ENCODE measurements at regions not wholly inside any gene's neighbourhood (a gene's known extent, or its start where the extent isn't known, plus 50 kb on each side); places are given as distances from the start of the nearest gene placed in this dataset.
A peak's percentile ranks its signal among the peaks of the same experiment; 100 is the strongest.

GRCh38 chr17:77563439-77564102, 394.9 kb upstream of the TNRC6C start:
- H3K36me3 Mint-ChIP-seq: no peaks in the 10 kb centered on the region

GRCh38 chr17:77564278-77564920, 394.1 kb upstream of the TNRC6C start:
- no peaks in the 10 kb centered on the region for H3K36me3 Mint-ChIP-seq
- peaks cover 3% of the 10 kb centered on the region for H3K27me3 ChIP-seq (ENCODE audit: control insufficient read depth, insufficient read depth, low read length)

More at GRCh38 chr17:77563439-77564102, 394.9 kb upstream of the TNRC6C start:
- Mint-ChIP-seq H3K9me3 (no peaks in the 10 kb centered on the region), H3K4me1 (no peaks in the 10 kb centered on the region), H3K4me3 (no peak overlapping the region), H3K27ac (peak overlapping the region in 1 of 3 donors; percentile 34), H3K27me3 (peaks cover 37% of the 10 kb centered on the region)
- Histone ChIP-seq H3K4me3 (ENCODE audit: low read depth, low read length) (no peak overlapping the region), H3K9me3 (ENCODE audit: control insufficient read depth in 2 of 2, low read length in 2 of 2) (no peaks in the 10 kb centered on the region), H3K27me3 (ENCODE audit: control insufficient read depth, insufficient read depth, low read length) (peaks cover 3% of the 10 kb centered on the region), H3K4me1 (ENCODE audit: control insufficient read depth, insufficient read depth, low read length, poor library complexity, severe bottlenecking) (no peaks in the 10 kb centered on the region), H3K36me3 (ENCODE audit: control insufficient read depth, insufficient read depth, low read length) (no peaks in the 10 kb centered on the region), H3K27ac (ENCODE audit: insufficient read depth, low read length, poor library complexity, severe bottlenecking) (no peak overlapping the region)
- no peak for DNase-seq
- no peak for ATAC-seq (ENCODE audit: low read depth in 2 of 2)

GRCh38 chr17:77565166-77565565, 393.3 kb upstream of the TNRC6C start:
- Mint-ChIP-seq H3K36me3 (no peaks in the 10 kb centered on the region), H3K27me3 (peaks cover 36% of the 10 kb centered on the region)
- ATAC-seq (ENCODE audit: low read depth in 2 of 2): no peak

More at GRCh38 chr17:77564278-77564920, 394.1 kb upstream of the TNRC6C start:
- H3K4me1 ChIP-seq (ENCODE audit: control insufficient read depth, insufficient read depth, low read length, poor library complexity, severe bottlenecking): no peaks in the 10 kb centered on the region
- H3K9me3 Mint-ChIP-seq: no peaks in the 10 kb centered on the region
- H3K27ac Mint-ChIP-seq: peak overlapping the region in 1 of 3 donors; percentile 85
- H3K4me3 Mint-ChIP-seq: no peak overlapping the region
- H3K27ac ChIP-seq (ENCODE audit: insufficient read depth, low read length, poor library complexity, severe bottlenecking): no peak overlapping the region
- no peak overlapping the region for H3K4me3 ChIP-seq (ENCODE audit: low read depth, low read length)
- no peak for DNase-seq
- ATAC-seq (ENCODE audit: low read depth in 2 of 2): no peak
- H3K27me3 Mint-ChIP-seq: peaks cover 38% of the 10 kb centered on the region
- no peaks in the 10 kb centered on the region for H3K36me3 ChIP-seq (ENCODE audit: control insufficient read depth, insufficient read depth, low read length)
- no peaks in the 10 kb centered on the region for H3K4me1 Mint-ChIP-seq
- H3K9me3 ChIP-seq (ENCODE audit: control insufficient read depth in 2 of 2, low read length in 2 of 2): no peaks in the 10 kb centered on the region

GRCh38 chr17:77566151-77566550, 392.4 kb upstream of the TNRC6C start:
- no peaks in the 10 kb centered on the region for H3K9me3 Mint-ChIP-seq
- H3K27me3 Mint-ChIP-seq: peaks cover 41% of the 10 kb centered on the region
- H3K36me3 Mint-ChIP-seq: no peaks in the 10 kb centered on the region
- Histone ChIP-seq H3K4me3 (ENCODE audit: low read depth, low read length) (no peak overlapping the region), H3K9me3 (ENCODE audit: control insufficient read depth in 2 of 2, low read length in 2 of 2) (no peaks in the 10 kb centered on the region), H3K4me1 (ENCODE audit: control insufficient read depth, insufficient read depth, low read length, poor library complexity, severe bottlenecking) (peaks cover 3% of the 10 kb centered on the region), H3K27me3 (ENCODE audit: control insufficient read depth, insufficient read depth, low read length) (peaks cover 3% of the 10 kb centered on the region), H3K27ac (ENCODE audit: insufficient read depth, low read length, poor library complexity, severe bottlenecking) (no peak overlapping the region), H3K36me3 (ENCODE audit: control insufficient read depth, insufficient read depth, low read length) (no peaks in the 10 kb centered on the region)
- no peak overlapping the region for H3K4me3 Mint-ChIP-seq
- no peak for ATAC-seq (ENCODE audit: low read depth in 2 of 2)
- peaks cover 0 to 3% (median under 1%) of the 10 kb centered on the region in 4 donors for H3K4me1 Mint-ChIP-seq
- DNase-seq: no peak
- no peak overlapping the region for H3K27ac Mint-ChIP-seq

More at GRCh38 chr17:77565166-77565565, 393.3 kb upstream of the TNRC6C start:
- Histone ChIP-seq H3K4me1 (ENCODE audit: control insufficient read depth, insufficient read depth, low read length, poor library complexity, severe bottlenecking) (no peaks in the 10 kb centered on the region), H3K27ac (ENCODE audit: insufficient read depth, low read length, poor library complexity, severe bottlenecking) (no peak overlapping the region), H3K4me3 (ENCODE audit: low read depth, low read length) (no peak overlapping the region), H3K9me3 (ENCODE audit: control insufficient read depth in 2 of 2, low read length in 2 of 2) (no peaks in the 10 kb centered on the region), H3K27me3 (ENCODE audit: control insufficient read depth, insufficient read depth, low read length) (peaks cover 3% of the 10 kb centered on the region), H3K36me3 (ENCODE audit: control insufficient read depth, insufficient read depth, low read length) (no peaks in the 10 kb centered on the region)
- H3K4me3 Mint-ChIP-seq: no peak overlapping the region
- no peaks in the 10 kb centered on the region for H3K4me1 Mint-ChIP-seq
- H3K27ac Mint-ChIP-seq: no peak overlapping the region
- no peaks in the 10 kb centered on the region for H3K9me3 Mint-ChIP-seq
- no peak for DNase-seq

GRCh38 chr17:77566566-77567138, 391.9 kb upstream of the TNRC6C start:
- peaks cover 0 to 8% (median 4%) of the 10 kb centered on the region in 4 donors for H3K4me1 Mint-ChIP-seq
- DNase-seq (no peak), ATAC-seq (ENCODE audit: low read depth in 2 of 2) (no peak)

GRCh38 chr17:77568540-77568939, 390.0 kb upstream of the TNRC6C start:
- H3K27me3 Mint-ChIP-seq: peaks cover 63% of the 10 kb centered on the region

More at GRCh38 chr17:77566566-77567138, 391.9 kb upstream of the TNRC6C start:
- no peaks in the 10 kb centered on the region for H3K9me3 ChIP-seq (ENCODE audit: control insufficient read depth in 2 of 2, low read length in 2 of 2)
- no peak overlapping the region for H3K4me3 Mint-ChIP-seq
- peaks cover 3% of the 10 kb centered on the region for H3K27me3 ChIP-seq (ENCODE audit: control insufficient read depth, insufficient read depth, low read length)
- no peaks in the 10 kb centered on the region for H3K36me3 Mint-ChIP-seq
- H3K4me3 ChIP-seq (ENCODE audit: low read depth, low read length): no peak overlapping the region
- H3K9me3 Mint-ChIP-seq: no peaks in the 10 kb centered on the region
- H3K4me1 ChIP-seq (ENCODE audit: control insufficient read depth, insufficient read depth, low read length, poor library complexity, severe bottlenecking): peaks cover 8% of the 10 kb centered on the region
- no peaks in the 10 kb centered on the region for H3K36me3 ChIP-seq (ENCODE audit: control insufficient read depth, insufficient read depth, low read length)
- H3K27ac Mint-ChIP-seq: peak overlapping the region in 1 of 3 donors; percentile 34
- no peak overlapping the region for H3K27ac ChIP-seq (ENCODE audit: insufficient read depth, low read length, poor library complexity, severe bottlenecking)
- peaks cover 46% of the 10 kb centered on the region for H3K27me3 Mint-ChIP-seq

GRCh38 chr17:77569846-77570564, 388.5 kb upstream of the TNRC6C start:
- H3K36me3 ChIP-seq (ENCODE audit: control insufficient read depth, insufficient read depth, low read length): no peaks in the 10 kb centered on the region
- DNase-seq: no peak
- H3K4me3 ChIP-seq (ENCODE audit: low read depth, low read length): no peak overlapping the region
- Mint-ChIP-seq H3K9me3 (no peaks in the 10 kb centered on the region), H3K27me3 (peaks cover 56% of the 10 kb centered on the region), H3K4me1 (peaks cover 0 to 14% (median 9%) of the 10 kb centered on the region in 4 donors), H3K27ac (peak overlapping the region in 1 of 3 donors; percentile 17), H3K36me3 (no peaks in the 10 kb centered on the region), H3K4me3 (no peak overlapping the region)
- H3K4me1 ChIP-seq (ENCODE audit: control insufficient read depth, insufficient read depth, low read length, poor library complexity, severe bottlenecking): peaks cover 11% of the 10 kb centered on the region
- H3K27ac ChIP-seq (ENCODE audit: insufficient read depth, low read length, poor library complexity, severe bottlenecking): no peak overlapping the region
- peaks cover 8% of the 10 kb centered on the region for H3K27me3 ChIP-seq (ENCODE audit: control insufficient read depth, insufficient read depth, low read length)
- ATAC-seq (ENCODE audit: low read depth in 2 of 2): no peak
- no peaks in the 10 kb centered on the region for H3K9me3 ChIP-seq (ENCODE audit: control insufficient read depth in 2 of 2, low read length in 2 of 2)

More at GRCh38 chr17:77568540-77568939, 390.0 kb upstream of the TNRC6C start:
- ATAC-seq (ENCODE audit: low read depth in 2 of 2) (no peak), DNase-seq (no peak)
- Histone ChIP-seq H3K27me3 (ENCODE audit: control insufficient read depth, insufficient read depth, low read length) (peaks cover 8% of the 10 kb centered on the region), H3K4me3 (ENCODE audit: low read depth, low read length) (no peak overlapping the region), H3K27ac (ENCODE audit: insufficient read depth, low read length, poor library complexity, severe bottlenecking) (no peak overlapping the region), H3K36me3 (ENCODE audit: control insufficient read depth, insufficient read depth, low read length) (no peaks in the 10 kb centered on the region), H3K4me1 (ENCODE audit: control insufficient read depth, insufficient read depth, low read length, poor library complexity, severe bottlenecking) (peaks cover 11% of the 10 kb centered on the region), H3K9me3 (ENCODE audit: control insufficient read depth in 2 of 2, low read length in 2 of 2) (no peaks in the 10 kb centered on the region)
- H3K4me3 Mint-ChIP-seq: no peak overlapping the region
- H3K36me3 Mint-ChIP-seq: no peaks in the 10 kb centered on the region
- H3K27ac Mint-ChIP-seq: peak overlapping the region in 1 of 3 donors; percentile 60
- peaks cover 0 to 12% (median 9%) of the 10 kb centered on the region in 4 donors for H3K4me1 Mint-ChIP-seq
- no peaks in the 10 kb centered on the region for H3K9me3 Mint-ChIP-seq
